ENCODE measurements at regions not wholly inside any gene's neighbourhood (a gene's known extent, or its start where the extent isn't known, plus 50 kb on each side); places are given as distances from the start of the nearest gene placed in this dataset.

- peak; percentile 46 for DNase-seq
Observed at GRCh38 chr1:209421978-209422680, 161.4 kb upstream of the CAMK1G start.

- peak; percentile 22 for DNase-seq
Observed at GRCh38 chr1:209425959-209426358, 157.6 kb upstream of the CAMK1G start.

DNA sequence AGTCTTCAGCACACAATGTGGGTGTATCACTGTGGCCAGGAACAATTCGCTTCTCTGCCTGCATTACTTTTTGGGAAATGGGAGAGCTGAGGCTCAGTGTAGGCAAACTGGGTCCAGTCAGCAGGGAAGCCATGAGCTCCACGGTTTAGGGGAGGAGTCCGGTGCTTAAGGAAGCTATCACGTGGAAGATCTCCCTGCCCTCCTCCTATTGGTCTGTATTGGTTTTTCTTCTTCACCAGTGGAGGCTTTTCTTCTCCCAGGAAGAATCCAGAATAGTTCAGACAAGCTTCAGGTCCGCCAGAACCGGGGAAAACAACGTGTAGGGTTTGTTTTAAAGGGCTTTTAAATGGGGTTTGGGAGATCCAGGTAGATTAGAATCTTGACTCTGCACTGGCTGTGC lies 156.2 kb upstream of the CAMK1G start:
- peak; percentile 40 for DNase-seq

- no peak for DNase-seq
Observed at GRCh38 chr1:209427811-209428210, 155.7 kb upstream of the CAMK1G start.

GRCh38 chr1:209428241-209428921 lies 155.1 kb upstream of the CAMK1G start:
- peak; percentile 96 for DNase-seq

DNA sequence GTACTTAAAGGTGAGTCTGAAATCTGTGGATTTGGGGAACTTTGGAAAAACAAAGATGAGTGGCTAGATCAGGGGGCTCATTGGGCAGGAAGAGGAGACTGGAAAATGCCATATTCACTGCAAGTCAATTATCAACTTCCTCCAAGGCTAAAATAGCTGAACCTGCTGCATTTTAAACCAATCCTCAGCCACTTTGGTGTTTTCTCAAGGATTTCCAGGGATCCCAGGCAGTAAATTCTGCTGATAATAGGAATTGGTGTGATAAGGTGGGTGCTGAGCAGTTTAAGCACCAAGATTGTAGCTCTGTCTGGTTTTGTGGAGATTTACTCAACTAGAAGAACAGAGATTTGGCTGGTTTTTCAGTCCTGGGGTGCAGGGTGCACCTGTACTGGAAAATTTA lies 153.9 kb upstream of the CAMK1G start:
- DNase-seq: no peak

- DNase-seq: no peak
Observed at GRCh38 chr1:209430107-209430506, 153.4 kb upstream of the CAMK1G start.

- DNase-seq: no peak
Observed at GRCh38 chr1:209430821-209431259, 152.7 kb upstream of the CAMK1G start.

GRCh38 chr1:209431402-209431801 lies 152.1 kb upstream of the CAMK1G start:
- no peak for DNase-seq

DNA sequence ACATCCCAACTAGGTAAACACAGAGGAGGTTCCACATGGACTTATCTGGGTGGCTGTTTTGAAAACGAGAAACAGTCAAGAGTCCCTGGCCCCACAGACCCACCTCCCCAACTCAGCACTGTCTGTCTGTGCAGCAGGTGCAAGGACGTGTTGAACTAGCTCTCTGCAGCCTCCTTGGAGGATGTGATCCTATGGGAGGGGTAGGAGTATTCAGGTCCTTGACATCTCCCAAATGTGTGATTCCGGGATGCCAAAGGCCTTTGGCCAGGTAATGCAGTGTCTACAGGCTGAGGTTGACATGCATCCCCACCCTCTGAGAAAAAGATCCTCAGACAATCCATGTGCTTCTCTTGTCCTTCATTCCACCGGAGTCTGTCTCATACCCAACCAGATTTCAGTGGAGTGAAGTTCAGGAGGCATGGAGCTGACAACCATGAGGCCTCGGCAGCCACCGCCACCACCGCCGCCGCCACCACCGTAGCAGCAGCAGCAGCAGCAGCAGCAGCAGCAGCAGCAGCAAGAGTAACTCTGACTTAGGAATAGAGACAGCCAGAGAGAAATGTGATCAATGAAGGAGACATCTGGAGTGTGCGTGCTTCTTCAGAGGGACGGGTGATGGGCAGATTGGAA lies 151.6 kb upstream of the CAMK1G start:
- no peak for DNase-seq

DNA sequence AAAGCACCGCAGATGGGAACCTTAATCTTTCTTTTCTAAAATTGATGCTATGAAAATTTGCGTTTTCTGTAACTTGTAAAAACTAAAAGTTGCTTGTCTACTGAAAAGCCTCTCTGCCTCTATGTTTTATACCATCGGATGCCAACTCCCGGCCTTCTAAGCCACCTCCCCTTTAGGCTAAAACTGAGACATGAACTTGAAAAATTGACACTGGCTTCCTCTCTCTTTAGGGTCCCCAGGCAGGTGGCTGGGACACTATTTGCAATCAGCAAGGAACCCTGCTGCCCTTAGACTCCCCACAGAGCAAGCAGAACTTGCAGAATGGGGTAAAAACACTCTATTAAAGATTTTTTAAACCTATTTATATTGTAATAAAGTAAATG lies 151.1 kb upstream of the CAMK1G start:
- no peak for DNase-seq

DNA sequence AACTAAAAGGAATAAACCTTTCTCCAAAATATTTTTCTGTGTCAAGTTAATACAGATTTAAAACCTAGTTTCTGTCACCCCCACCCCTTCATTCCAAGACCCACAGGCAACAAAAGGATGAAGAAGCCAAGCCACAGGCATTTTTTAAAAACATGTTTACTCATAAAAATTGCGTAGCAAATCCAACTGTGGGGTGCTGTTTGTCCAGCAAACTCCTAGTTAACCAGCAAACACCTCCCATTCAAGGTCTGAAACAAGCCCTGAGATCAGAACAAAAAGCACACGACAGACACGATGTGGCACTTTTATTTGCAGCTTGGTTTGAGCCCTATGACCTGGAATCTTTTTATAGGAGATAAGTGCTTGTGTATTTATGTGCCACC lies 149.9 kb upstream of the CAMK1G start:
- no peak for DNase-seq

GRCh38 chr1:209434066-209434465 lies 149.4 kb upstream of the CAMK1G start:
- DNase-seq: peak; percentile 76

GRCh38 chr1:209434631-209435217 lies 148.8 kb upstream of the CAMK1G start:
- peak; percentile 80 for DNase-seq

- DNase-seq: peak; percentile 99
Observed at GRCh38 chr1:209435654-209436566, 147.6 kb upstream of the CAMK1G start.

GRCh38 chr1:209439828-209440227 lies 143.7 kb upstream of the CAMK1G start:
- no peak for DNase-seq

DNA sequence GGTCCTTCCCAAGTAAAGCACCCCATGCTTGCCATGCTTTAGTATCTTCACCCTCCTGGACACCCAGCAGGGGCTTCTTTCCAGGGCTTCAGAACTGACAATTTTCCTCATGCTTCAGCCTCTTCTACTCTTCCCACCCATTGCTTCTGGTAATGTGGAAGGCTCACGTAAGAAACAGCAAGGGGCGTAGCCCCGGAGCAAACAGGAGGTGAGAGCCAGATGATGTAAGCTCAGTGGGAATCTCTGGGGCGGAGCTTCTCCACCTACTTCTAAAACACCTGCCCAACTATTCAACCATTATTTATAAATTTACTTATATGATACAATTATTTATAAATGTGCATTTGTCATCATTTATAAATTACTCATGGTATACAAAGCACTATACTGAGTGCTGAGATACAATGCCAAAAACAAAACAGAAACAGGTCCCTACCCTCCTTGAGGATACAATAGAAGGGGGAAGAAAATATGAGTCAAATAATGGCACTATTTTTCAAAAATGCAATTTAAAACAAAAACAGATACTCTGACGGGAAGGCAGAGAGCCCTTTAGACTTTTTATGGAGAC lies 140.1 kb upstream of the CAMK1G start:
- DNase-seq: no peak

DNA sequence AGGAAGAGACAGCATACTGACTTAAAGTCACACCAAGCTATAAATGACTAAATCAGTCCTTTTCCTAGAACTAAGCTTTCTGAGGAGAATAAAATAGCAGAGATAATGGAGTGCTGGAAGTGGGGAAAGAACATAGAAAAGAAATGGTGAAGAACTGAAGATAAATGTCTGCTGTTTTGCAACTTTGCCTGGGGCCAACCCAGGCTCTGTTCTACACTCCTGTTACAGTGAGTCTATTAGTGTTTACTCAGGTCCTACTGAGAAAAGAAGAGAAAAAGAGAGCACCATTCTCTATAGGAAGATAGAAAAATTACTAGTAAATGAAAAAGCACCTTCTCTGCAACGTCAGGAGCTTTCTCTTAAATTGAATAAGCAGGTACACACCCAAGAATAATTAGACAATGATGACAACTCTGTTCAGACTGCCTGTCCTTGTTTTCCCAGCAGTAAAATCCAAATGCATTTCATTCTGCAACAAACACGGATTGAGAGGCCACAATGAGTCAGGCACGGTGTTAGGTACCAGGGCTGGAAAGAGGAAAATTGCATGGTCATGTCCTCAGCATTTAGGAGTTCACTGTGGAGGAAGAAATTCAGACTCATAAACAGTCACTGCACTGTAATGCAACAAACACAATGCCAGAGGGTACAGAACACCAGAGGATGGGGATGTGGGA lies 139.4 kb upstream of the CAMK1G start:
- DNase-seq: no peak

DNA sequence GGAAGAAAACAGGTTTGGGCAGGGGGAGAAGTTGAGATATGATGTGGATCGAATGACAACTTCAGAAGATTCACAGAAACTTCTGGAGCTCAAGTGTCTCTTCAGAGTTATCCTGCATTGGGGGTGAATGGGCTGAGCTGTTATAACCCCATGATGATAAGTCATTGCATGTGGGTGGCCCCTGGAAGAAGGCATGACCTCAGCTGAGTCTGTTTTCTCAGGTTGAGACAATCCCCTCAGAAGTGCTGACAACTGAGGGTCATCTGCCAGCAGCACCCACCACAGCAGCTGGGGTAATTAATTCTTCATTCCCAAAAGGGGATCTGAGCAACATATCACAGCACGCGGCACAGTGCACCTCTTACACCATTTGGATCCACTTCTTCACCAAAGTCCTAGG lies 138.6 kb upstream of the CAMK1G start:
- no peak for DNase-seq

DNA sequence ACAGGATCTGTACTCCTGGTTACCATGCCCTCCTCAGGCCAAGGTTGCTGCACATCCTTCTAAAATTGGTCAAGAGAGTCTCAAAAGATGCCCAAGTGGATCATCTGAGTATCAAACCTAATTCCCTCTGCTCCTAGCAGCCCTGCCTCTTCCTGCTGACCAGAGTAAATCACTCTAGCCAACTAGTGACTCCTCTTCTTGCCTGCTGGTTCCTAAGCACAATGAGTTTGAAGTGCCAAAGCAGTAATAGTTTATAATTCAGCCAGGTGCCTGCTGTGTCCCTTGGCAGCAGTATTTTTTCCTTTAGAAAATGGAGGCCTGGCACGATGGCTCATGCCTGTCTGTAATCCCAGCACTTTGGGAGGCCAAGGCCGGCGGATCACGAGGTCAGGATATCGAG lies 137.9 kb upstream of the CAMK1G start:
- DNase-seq: no peak

GRCh38 chr1:209446356-209446755 lies 137.2 kb upstream of the CAMK1G start:
- no peak for DNase-seq

Measured in islet precursor cell (in vitro differentiated cells).